Erythroblast (primary cell): ENCODE measurements at regions not wholly inside any gene's neighbourhood (a gene's known extent, or its start where the extent isn't known, plus 50 kb on each side); places are given as distances from the start of the nearest gene placed in this dataset.

ENCODE experiments used
- GATA1 ChIP-seq: IDR thresholded peaks from 2 replicates; pipeline ENCODE4 v1.6.1; 2011; ENCODE audit warnings: low read depth, mild to moderate bottlenecking, control low read depth, low read length, moderate library complexity
- POLR2A ChIP-seq: IDR thresholded peaks from 2 replicates; pipeline ENCODE4 v1.6.1; 2011; ENCODE audit warnings: mild to moderate bottlenecking, low read length

- TF ChIP-seq POLR2A (no peak), GATA1 (no peak)
Measured at GRCh38 chr4:162700815-162701361, 465.8 kb downstream of the NAF1 start.
